Mucosa of descending colon (tissue), 3 donors: ENCODE measurements at regions not wholly inside any gene's neighbourhood (a gene's known extent, or its start where the extent isn't known, plus 50 kb on each side); places are given as distances from the start of the nearest gene placed in this dataset.
"Not testable (repeated sequence)": the region's sequence is repeated elsewhere in the genome, so short reads cannot be mapped to it uniquely, and the experiment has no call there.

Source experiments
- ATAC-seq: fragments of 200-7000 bp; cut with Tn5 transposase; one replicate; pipeline ENCODE4 v1.9.1; 2020; ENCODE audit warnings: mild to moderate bottlenecking, moderate library complexity
- DNase-seq, 3 donors: peaks; one replicate each; pipeline ENCODE4 v3.0.0-alpha.2; 2020
- H3K36me3 ChIP-seq: fragments of 200-600 bp; one replicate; pipeline ENCODE4 v1.8.0; 2021; ENCODE audit warnings: low read depth, mild to moderate bottlenecking
- H3K4me1 ChIP-seq: fragments of 200-600 bp; one replicate; pipeline ENCODE4 v1.8.0; 2021; ENCODE audit warnings: low read depth, mild to moderate bottlenecking
- H3K4me3 ChIP-seq: fragments of 200-600 bp; one replicate; pipeline ENCODE4 v1.8.0; 2021; ENCODE audit warnings: mild to moderate bottlenecking
- H3K9me3 ChIP-seq: fragments of 200-600 bp; one replicate; pipeline ENCODE4 v1.8.0; 2021; ENCODE audit warnings: mild to moderate bottlenecking
- intact Hi-C, 2 donors: fragments of 100-400 bp; cut with DNase I in 1 of 2; cut with micrococcal nuclease in 1 of 2; formaldehyde crosslinking; loops; one replicate each; pipeline versions ENCODE4 v1.11.0 to v1.11.1; 2022; cut with DNase I, micrococcal nuclease
- TF ChIP-seq, protein P1 (sequence below): fragments of 200-600 bp; IDR thresholded peaks from one replicate; pipeline ENCODE4 v1.8.0; 2022; ENCODE audit warnings: antibody characterized with exemption, mild to moderate bottlenecking
- donor health status: DM: no; HTN: no; CAD: no; lungs with moderate emphysema.
- donor health status: DM: no; HTN: no; CAD: no.
- donor health status: DM: no; HTN: yes; CAD: no.

DNA sequence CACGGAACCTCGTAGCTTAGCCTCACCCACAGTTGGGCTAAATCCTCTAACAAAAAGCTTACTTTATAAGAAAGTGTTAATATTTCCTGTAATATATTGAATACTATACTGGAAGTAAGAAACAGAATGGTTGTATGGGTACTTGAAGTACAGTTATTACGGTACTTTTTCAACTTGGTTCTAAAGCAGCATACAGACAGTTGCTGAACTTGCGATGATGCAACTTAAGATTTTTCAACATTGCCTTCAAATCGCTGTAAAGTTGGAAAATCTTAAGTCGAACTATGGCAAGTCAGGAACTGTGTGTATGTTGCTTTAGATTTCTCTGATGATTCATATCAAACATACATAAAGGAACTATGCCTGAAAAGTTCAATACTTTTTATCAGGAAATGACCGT lies 204.4 kb upstream of the C2CD4B start:
- ATAC-seq, result no peak
- Histone ChIP-seq H3K4me1 (no peaks in the 10 kb centered on the region), H3K4me3 (no peak overlapping the region), H3K9me3 (no peaks in the 10 kb centered on the region), H3K36me3 (no peaks in the 10 kb centered on the region)
- intact Hi-C loops, result no loop called here
- DNase-seq, result no peak
- TF ChIP-seq, protein P1, sequence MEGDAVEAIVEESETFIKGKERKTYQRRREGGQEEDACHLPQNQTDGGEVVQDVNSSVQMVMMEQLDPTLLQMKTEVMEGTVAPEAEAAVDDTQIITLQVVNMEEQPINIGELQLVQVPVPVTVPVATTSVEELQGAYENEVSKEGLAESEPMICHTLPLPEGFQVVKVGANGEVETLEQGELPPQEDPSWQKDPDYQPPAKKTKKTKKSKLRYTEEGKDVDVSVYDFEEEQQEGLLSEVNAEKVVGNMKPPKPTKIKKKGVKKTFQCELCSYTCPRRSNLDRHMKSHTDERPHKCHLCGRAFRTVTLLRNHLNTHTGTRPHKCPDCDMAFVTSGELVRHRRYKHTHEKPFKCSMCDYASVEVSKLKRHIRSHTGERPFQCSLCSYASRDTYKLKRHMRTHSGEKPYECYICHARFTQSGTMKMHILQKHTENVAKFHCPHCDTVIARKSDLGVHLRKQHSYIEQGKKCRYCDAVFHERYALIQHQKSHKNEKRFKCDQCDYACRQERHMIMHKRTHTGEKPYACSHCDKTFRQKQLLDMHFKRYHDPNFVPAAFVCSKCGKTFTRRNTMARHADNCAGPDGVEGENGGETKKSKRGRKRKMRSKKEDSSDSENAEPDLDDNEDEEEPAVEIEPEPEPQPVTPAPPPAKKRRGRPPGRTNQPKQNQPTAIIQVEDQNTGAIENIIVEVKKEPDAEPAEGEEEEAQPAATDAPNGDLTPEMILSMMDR, result no peak

DNA sequence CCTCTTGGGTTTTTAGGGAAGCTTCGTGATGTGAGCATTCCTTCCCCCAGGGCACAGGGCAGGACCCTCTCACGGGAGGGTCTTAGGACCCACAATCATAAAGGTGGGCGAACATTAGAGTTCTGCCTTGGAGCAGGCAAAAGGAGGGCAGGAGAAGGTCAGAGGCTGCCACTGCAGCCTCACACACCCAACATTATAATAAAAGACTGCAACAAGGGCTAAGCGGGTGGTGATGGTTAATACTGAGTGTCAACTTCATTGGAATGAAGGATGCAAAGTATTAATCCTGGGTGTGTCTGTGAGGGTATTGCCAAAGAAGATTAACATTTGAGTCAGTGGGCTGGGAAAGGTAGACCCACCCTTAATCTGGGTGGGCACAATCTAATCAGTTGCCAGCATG lies 206.6 kb upstream of the C2CD4B start:
- intact Hi-C loops, ATAC-seq: not testable (repeated sequence)

DNA sequence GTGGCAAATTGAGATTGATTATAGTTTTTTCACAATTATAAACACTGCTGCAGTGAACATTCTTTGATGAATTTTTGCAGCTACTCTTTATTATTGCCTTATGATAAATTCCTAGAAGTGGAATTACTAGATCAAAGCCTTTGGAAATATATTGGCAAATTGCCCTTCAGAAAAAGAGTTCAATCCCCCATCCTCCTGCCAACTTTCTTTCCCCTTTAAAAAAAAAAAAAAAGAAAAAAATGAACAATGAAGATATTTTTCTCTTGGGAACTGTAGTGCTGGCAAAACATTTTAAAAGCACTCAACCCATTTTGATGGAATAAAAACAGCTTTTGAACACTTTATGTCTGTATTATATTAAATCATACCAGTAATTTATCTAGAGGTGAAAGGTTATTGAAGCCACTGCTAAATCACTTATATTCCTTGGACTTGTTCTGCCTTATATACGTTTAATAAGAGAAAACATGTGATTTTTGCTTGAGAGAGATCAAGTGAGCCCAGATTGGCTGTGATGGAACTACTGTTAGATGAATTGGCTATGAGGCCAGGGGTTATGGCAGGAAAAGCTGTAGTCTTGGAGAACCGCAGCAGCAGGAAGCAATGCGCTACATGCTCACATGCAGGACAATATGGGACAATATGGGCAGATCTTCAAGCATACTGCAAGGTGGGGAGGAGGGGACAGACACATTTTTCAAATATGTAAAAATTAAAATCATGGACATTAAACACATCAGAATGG lies 212.8 kb upstream of the C2CD4B start:
- no peaks in the 10 kb centered on the region for H3K36me3 ChIP-seq
- no peaks in the 10 kb centered on the region for H3K9me3 ChIP-seq
- ATAC-seq, result no peak
- DNase-seq, result no peak
- TF ChIP-seq, protein P1, result no peak
- intact Hi-C loops, result no loop called here
- no peaks in the 10 kb centered on the region for H3K4me1 ChIP-seq
- no peak overlapping the region for H3K4me3 ChIP-seq

More for the DNA sequence above, 206.6 kb upstream of the C2CD4B start:
- not testable (repeated sequence) for H3K4me3 ChIP-seq, DNase-seq, H3K4me1 ChIP-seq, H3K36me3 ChIP-seq, H3K9me3 ChIP-seq

DNA sequence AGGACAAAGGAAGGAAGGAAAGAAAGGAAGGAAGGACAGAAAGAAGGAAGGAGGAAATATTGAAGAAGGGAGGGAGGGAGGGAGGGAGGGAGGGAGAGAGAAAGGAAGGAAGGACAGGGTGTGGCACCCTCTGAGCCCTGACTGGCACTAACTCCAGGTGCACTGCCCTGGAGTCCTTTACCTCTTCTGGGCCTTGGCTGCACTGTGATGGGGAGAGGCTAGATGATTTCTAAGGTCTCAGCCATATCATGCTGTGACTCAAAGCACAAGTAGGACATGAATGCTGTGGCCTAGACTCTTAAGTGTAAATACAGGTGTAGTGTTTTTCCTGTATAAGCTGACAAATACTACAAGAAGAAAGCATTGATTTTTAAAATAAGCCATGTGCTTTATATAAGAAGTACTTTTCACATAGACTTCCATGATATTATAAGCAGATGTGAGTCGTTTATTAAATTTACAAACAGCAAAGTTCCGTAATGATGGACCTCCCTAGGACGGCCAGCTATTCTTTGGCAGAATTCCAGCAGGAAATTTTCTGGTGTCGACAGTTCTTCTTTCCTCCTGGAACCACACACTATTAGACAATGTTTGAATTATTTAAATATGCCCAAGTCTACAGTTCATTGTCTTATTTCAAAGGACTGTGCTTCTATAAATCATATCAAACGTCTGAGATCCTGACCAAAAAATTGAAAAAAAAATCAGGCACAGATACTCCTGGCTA lies 213.8 kb upstream of the C2CD4B start:
- no peak overlapping the region for H3K4me3 ChIP-seq
- H3K36me3 ChIP-seq, result no peaks in the 10 kb centered on the region
- ATAC-seq (peak; percentile 65), DNase-seq (peak in 1 of 3 donors; percentile 6)
- H3K9me3 ChIP-seq, result no peaks in the 10 kb centered on the region
- no peaks in the 10 kb centered on the region for H3K4me1 ChIP-seq
- intact Hi-C loops, result no loop called here
- TF ChIP-seq, protein P1, result no peak

DNA sequence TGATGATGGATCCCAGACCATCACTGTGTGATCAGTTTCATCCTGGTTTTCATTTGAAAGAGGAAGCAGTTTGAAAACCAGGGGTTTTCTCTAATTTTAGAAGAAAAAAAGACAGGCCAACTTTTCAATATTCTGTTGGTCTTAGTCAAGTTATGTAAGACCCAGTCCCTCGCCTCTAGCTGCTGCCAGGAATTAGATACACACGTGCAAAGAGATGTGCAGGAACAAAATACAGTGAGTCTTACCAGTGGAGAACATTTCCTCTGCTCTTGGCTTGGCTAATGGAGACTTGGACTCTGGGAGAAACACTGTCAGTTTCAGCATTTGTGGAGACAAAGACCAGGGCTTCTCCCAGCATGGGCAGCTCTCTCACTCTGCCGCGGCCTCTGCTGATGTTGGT lies 214.9 kb upstream of the C2CD4B start:
- TF ChIP-seq, protein P1, result no peak
- no peaks in the 10 kb centered on the region for H3K9me3 ChIP-seq
- ATAC-seq (no peak), DNase-seq (no peak)
- intact Hi-C loops, result no loop called here
- H3K36me3 ChIP-seq, result no peaks in the 10 kb centered on the region
- H3K4me1 ChIP-seq, result no peaks in the 10 kb centered on the region
- H3K4me3 ChIP-seq, result no peak overlapping the region

DNA sequence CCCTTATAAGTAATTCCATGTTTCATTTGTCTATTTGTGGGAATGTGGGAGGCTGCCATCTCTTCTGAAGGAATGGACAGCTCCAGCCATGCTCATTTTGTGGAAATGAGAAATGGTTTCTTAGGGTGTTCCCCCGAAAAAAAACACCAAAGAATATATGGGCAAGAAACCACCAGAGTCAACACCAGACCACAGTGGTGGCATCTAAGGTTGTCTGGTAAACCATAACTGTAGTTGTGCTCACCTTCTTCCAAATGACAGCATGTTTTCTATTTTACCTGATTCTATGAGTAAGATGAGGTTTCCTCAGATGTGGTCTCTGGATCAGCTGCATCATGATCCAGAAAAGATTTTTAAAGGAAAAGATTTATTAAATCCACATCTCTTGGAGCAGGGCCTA lies 217.0 kb upstream of the C2CD4B start:
- no peak for DNase-seq
- H3K9me3 ChIP-seq, result no peaks in the 10 kb centered on the region
- no peaks in the 10 kb centered on the region for H3K4me1 ChIP-seq
- H3K4me3 ChIP-seq, result no peak overlapping the region
- intact Hi-C loops, result no loop called here
- ATAC-seq, result no peak
- TF ChIP-seq, protein P1, result no peak
- H3K36me3 ChIP-seq, result no peaks in the 10 kb centered on the region
